Muscle layer of duodenum (tissue), 2 donors: ENCODE measurements at regions not wholly inside any gene's neighbourhood (a gene's known extent, or its start where the extent isn't known, plus 50 kb on each side); places are given as distances from the start of the nearest gene placed in this dataset.

ENCODE experiments used
- H3K27ac ChIP-seq: one replicate; pipeline ENCODE4 v1.7.0; 2013; ENCODE audit warnings: mild to moderate bottlenecking, low read length
- H3K27me3 ChIP-seq: one replicate; pipeline ENCODE4 v1.7.0; 2013; ENCODE audit warnings: low read depth, mild to moderate bottlenecking, control low read depth, low read length
- H3K36me3 ChIP-seq, 2 donors: one replicate each; pipeline ENCODE4 v1.7.0; 2013; ENCODE audit warnings: low read length in 2 of 2, control low read depth in 1 of 2, mild to moderate bottlenecking in 1 of 2; ENCODE audit not compliant: insufficient read depth in 2 of 2, control insufficient read depth in 1 of 2
- H3K4me1 ChIP-seq, 2 donors: one replicate each; pipeline ENCODE4 v1.7.0; 2013; ENCODE audit warnings: low read length in 2 of 2, mild to moderate bottlenecking in 2 of 2, control low read depth in 1 of 2, moderate library complexity in 1 of 2; ENCODE audit not compliant: insufficient read depth in 2 of 2, control insufficient read depth in 1 of 2
- H3K4me3 ChIP-seq, 2 donors: one replicate each; pipeline ENCODE4 v1.7.0; 2013; ENCODE audit warnings: low read length in 2 of 2, low read depth in 1 of 2, mild to moderate bottlenecking in 1 of 2
- H3K9me3 ChIP-seq, 2 donors: one replicate each; pipeline ENCODE4 v1.7.0; 2013; ENCODE audit warnings: low read length in 2 of 2, control low read depth in 1 of 2, mild to moderate bottlenecking in 1 of 2; ENCODE audit not compliant: control insufficient read depth in 1 of 2
- donor health status: healthy.

DNA sequence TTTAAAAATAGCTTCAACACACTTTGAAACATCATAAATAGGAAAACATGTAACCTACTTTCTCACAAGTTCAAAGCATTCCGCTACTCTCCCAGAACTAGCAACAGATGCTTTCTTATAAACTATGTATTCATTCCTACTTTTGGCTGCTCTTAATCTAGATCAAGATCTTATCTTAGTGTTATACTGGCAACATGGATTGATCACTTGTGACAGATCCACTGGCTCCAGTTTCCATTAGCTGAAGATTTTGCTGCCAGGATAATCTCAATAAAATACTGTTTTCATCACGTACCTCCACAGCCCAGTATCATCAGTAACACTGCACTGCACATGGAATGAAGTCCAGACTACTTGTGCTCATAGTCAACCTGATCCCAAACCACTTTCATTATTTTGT, 491.7 kb upstream of the AGTR1 start:
- Histone ChIP-seq H3K36me3 (no peaks in the 10 kb centered on the region), H3K4me1 (no peaks in the 10 kb centered on the region), H3K27me3 (no peaks in the 10 kb centered on the region), H3K9me3 (no peaks in the 10 kb centered on the region), H3K4me3 (no peak overlapping the region), H3K27ac (no peak overlapping the region)

DNA sequence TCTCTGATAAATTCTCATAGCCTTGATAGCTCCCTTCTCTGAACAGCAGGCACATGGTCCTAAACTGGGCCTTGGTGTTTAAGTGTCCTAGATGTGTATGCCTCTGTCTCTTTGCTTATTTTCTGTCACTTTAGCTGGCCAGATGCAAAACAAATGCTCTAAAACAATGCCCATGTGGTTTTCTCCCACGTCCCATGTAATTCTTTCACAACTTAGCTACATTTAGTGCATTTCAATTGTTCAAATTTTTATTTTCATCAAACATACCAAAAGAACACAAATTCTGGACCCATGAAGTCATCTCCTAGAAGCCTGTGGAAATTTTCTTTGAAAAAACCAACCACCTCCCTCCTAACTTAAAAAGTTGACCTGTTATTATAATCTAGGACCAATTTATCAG, 491.3 kb upstream of the AGTR1 start:
- no peak overlapping the region for H3K4me3 ChIP-seq
- H3K27me3 ChIP-seq = no peaks in the 10 kb centered on the region
- no peaks in the 10 kb centered on the region for H3K4me1 ChIP-seq
- H3K9me3 ChIP-seq = no peaks in the 10 kb centered on the region
- no peak overlapping the region for H3K27ac ChIP-seq
- H3K36me3 ChIP-seq = no peaks in the 10 kb centered on the region

DNA sequence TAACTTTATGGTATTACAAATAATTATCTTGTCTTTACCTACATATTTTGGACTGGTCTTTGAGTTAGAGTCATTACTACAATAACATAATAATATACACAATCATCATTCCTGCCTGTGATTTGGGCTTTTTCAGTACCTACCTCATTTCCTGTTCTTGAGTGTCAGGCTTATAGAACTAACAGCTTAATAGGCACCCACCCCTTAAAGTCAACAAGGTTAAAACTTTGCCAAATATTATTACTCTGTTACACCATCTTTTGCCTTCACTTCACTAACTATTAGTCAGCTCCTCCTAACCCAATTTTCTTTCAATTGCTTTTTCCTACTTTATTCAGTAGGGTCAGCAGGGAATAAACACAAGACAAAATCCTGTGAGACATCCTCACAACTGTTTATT, 488.7 kb upstream of the AGTR1 start:
- Histone ChIP-seq H3K27ac (no peak overlapping the region), H3K4me1 (no peaks in the 10 kb centered on the region), H3K9me3 (no peaks in the 10 kb centered on the region), H3K27me3 (no peaks in the 10 kb centered on the region), H3K4me3 (no peak overlapping the region), H3K36me3 (no peaks in the 10 kb centered on the region)

DNA sequence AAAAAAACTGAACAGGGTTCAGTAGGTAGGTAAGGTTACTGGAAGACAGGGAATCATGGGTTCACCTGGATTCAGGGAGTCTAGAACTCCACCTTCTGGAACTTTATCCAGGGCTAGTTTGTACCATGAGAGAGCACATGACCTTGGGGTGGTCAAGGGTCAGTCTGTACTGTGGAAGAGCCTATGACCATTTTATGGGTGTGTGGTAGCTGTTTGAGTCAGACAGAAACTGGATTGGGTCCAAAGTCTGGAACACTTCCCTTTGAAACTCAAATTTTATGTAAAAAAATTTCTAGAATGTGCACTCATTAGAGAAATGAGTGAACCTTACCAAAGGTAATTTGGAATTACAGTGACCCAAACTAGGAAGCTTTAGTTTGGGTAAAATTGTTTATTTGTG, 486.0 kb upstream of the AGTR1 start:
- Histone ChIP-seq H3K36me3 (no peaks in the 10 kb centered on the region), H3K4me1 (no peaks in the 10 kb centered on the region), H3K4me3 (no peak overlapping the region), H3K9me3 (no peaks in the 10 kb centered on the region), H3K27ac (no peak overlapping the region), H3K27me3 (no peaks in the 10 kb centered on the region)

DNA sequence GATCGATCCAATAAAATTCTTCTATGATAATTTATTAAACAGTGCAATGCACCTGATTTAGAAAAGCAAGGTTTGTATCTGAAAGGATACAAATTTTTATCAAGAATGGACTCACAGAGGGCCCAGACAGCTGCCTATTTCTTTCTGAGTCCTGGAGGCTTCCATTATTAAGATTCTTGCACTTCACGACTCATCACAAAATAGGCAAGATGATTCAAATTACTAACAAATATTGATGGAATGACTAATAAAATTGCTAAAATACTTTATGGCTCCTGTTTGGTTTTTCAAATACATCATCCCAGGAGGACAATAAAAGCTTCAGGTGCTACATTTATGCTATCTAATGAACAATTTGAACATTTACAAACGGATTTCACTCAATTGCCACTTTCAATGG, 483.0 kb upstream of the AGTR1 start:
- Histone ChIP-seq H3K36me3 (no peaks in the 10 kb centered on the region), H3K27ac (no peak overlapping the region), H3K4me3 (no peak overlapping the region), H3K4me1 (no peaks in the 10 kb centered on the region), H3K27me3 (no peaks in the 10 kb centered on the region), H3K9me3 (no peaks in the 10 kb centered on the region)

DNA sequence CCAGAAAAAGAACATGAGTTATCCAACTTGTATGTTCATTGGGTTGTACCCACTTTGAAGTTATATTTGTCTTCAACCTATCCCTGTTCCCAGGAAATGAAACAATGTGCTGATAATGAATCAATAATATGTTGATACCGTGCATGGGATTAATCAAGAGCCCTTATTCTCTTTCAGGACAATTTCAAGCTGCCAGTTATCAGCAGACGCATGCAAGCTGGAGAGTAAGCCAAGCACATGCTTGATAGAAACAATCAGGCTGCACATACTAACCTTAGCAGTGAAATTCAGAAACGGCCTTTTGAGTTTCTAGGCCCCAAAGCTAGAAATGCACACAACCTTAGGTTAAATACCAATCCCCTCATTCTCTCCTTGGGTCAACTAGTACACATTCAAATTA, 480.4 kb upstream of the AGTR1 start:
- no peak overlapping the region for H3K4me3 ChIP-seq
- no peaks in the 10 kb centered on the region for H3K36me3 ChIP-seq
- H3K9me3 ChIP-seq = no peaks in the 10 kb centered on the region
- H3K4me1 ChIP-seq = no peaks in the 10 kb centered on the region
- no peak overlapping the region for H3K27ac ChIP-seq
- no peaks in the 10 kb centered on the region for H3K27me3 ChIP-seq

DNA sequence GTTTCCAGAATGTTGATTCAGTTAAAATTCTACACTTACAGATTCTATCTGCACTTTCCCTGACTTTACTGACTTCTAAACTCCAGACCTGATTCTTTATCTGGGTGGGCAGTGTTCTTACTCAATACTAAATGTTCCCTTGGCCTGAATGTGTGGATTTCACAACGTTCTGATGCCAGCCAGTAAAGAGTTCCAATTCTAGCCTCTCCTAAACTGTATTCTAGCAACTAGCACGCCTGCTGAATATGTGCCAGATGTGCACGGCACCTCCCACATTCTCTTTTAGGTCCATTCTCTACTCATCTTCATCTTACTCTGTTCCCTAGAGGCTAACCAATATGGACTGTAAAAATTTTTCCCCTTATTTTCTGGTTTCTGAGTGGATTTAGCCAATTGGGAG, 479.5 kb upstream of the AGTR1 start:
- no peaks in the 10 kb centered on the region for H3K4me1 ChIP-seq
- H3K36me3 ChIP-seq = no peaks in the 10 kb centered on the region
- no peaks in the 10 kb centered on the region for H3K27me3 ChIP-seq

DNA sequence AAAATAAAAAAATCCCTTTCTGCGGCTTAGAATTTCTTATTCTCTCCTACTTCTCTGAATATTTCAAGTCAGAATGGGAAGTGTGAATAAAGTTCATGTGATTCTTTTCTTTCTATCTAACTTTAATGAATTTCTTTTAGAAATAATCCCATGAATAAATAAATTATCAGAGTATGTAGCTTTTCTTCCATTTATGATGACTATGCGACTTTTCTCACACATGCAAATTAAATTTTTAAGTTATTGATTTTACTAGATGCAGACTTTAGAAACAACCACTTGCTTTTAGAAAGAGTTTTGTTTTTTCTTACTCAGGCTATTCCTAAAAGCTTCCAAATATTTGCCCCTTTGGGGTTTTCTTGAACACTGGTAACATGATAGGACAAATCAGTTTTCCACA, 477.7 kb upstream of the AGTR1 start:
- no peaks in the 10 kb centered on the region for H3K27me3 ChIP-seq
- no peaks in the 10 kb centered on the region for H3K9me3 ChIP-seq
- no peaks in the 10 kb centered on the region for H3K4me1 ChIP-seq
- no peak overlapping the region for H3K4me3 ChIP-seq
- H3K27ac ChIP-seq = no peak overlapping the region
- H3K36me3 ChIP-seq = no peaks in the 10 kb centered on the region

More for the DNA sequence above, 479.5 kb upstream of the AGTR1 start:
- H3K9me3 ChIP-seq = no peaks in the 10 kb centered on the region
- no peak overlapping the region for H3K27ac ChIP-seq
- H3K4me3 ChIP-seq = no peak overlapping the region

DNA sequence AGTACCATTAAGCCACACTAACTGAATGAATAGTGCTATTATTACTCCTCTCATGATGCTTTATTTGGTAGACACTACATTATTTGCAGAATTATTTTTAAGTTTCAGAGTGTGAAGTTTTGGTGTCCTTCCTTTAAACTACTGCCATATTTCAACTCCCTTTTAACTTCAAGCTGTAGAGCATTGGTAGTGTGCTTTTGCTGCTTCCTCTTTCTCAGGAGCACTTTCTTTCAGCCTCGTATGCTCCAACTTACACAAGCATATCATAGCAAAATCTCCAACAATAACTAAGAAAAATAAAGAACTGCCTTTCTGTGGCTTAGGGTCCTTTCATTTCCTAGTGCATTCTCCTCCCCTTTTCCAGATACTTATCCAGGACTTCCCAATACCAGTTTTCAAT, 476.4 kb upstream of the AGTR1 start:
- H3K9me3 ChIP-seq = no peaks in the 10 kb centered on the region
- no peaks in the 10 kb centered on the region for H3K36me3 ChIP-seq
- H3K4me3 ChIP-seq = no peak overlapping the region
- H3K4me1 ChIP-seq = no peaks in the 10 kb centered on the region
- H3K27me3 ChIP-seq = no peaks in the 10 kb centered on the region
- no peak overlapping the region for H3K27ac ChIP-seq

DNA sequence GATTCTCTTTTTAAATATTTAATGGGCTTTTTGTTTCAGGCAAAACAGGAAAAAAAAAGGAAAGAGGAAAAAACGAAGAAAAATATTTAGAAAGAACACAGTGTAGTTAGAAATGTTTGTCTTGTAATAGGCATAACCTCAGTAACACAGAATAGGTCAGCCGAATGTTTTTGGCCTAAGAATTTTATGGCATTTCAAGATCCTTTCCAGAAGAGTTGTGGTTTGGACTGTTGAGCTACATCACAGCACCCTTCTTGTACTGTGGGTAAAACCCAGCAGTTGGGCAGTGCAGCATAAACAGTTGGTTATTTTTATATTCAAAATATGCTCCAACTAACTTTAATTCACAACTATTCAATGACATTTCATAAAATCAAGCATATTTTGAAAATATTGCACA, 474.4 kb upstream of the AGTR1 start:
- Histone ChIP-seq H3K9me3 (no peaks in the 10 kb centered on the region), H3K4me1 (no peaks in the 10 kb centered on the region), H3K27ac (no peak overlapping the region)

DNA sequence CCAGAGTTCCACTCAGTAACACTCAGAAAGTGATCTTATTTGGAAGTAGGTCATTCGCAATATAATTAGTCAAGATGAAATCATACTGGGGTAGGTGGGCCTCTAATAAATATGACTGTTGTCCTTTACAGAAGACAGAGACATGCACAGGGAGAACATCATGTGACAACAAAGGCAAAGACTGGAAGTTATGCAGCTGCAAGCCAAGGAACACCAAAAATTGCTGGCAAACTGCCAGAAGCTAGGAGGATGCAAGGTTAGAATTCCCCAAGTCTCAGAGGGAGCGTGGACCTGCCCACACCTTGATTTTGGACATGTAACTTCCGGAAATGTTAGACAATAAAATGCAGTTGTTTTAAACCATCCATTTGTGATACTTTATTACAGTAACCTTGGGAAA, 471.5 kb upstream of the AGTR1 start:
- Histone ChIP-seq H3K27ac (no peak overlapping the region), H3K36me3 (no peaks in the 10 kb centered on the region), H3K4me1 (no peaks in the 10 kb centered on the region), H3K9me3 (no peaks in the 10 kb centered on the region), H3K27me3 (no peaks in the 10 kb centered on the region), H3K4me3 (no peak overlapping the region)

More for the DNA sequence above, 474.4 kb upstream of the AGTR1 start:
- no peaks in the 10 kb centered on the region for H3K27me3 ChIP-seq
- H3K4me3 ChIP-seq = no peak overlapping the region
- H3K36me3 ChIP-seq = no peaks in the 10 kb centered on the region

DNA sequence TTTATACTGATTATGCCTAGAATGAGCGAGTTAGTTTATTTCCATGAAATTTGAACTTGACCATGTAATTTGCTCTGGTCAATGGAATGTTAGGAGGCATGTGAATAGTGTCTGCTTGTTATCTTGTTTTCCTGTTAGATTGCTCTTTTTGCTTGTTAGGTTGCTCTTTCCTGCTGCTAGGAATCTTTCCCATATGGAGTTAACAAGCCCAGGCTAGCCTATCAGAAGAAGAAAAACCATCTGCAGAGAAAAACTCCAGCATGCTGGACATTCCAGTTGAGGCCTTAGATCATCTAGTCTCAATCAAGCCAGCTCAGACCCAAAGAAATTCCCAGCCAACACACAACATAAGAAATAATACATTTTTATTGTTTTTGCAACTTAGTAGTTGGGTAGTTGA, 470.2 kb upstream of the AGTR1 start:
- Histone ChIP-seq H3K9me3 (no peaks in the 10 kb centered on the region), H3K27me3 (no peaks in the 10 kb centered on the region), H3K36me3 (no peaks in the 10 kb centered on the region), H3K4me1 (no peaks in the 10 kb centered on the region), H3K27ac (no peak overlapping the region), H3K4me3 (no peak overlapping the region)
